ENCODE measurements at regions not wholly inside any gene's neighbourhood (a gene's known extent, or its start where the extent isn't known, plus 50 kb on each side); places are given as distances from the start of the nearest gene placed in this dataset.

GRCh38 chr1:163427279-163427678 lies 105.5 kb downstream of the NUF2 start (continued):
- no peak for TF ChIP-seq ZNF532 (CRISPR knock-in tag; IDR thresholded peaks at IDR 0.05; ENCODE audit: borderline replicate concordance)
- TF ChIP-seq CREB1 (CRISPR knock-in tag; IDR thresholded peaks at IDR 0.05), result no peak
- TF ChIP-seq OVOL2 (CRISPR knock-in tag; IDR thresholded peaks at IDR 0.05; ENCODE audit: borderline replicate concordance), result no peak
- no peak for TF ChIP-seq STAT6 (CRISPR knock-in tag; conservative IDR thresholded peaks at IDR 0.05; ENCODE audit: low read depth)

- Mint-ChIP-seq H3K4me1 (peaks cover 10% of the 10 kb centered on the region), H3K27ac (no peak overlapping the region), H3K4me3 (no peak overlapping the region), H3K9me3 (peaks cover 16% of the 10 kb centered on the region), H3K36me3 (peaks cover 9% of the 10 kb centered on the region), H3K27me3 (ENCODE audit: low read depth) (no peaks in the 10 kb centered on the region; the same call in 1 of the 2 replicates)
- TF ChIP-seq ZSCAN18 (CRISPR knock-in tag; IDR thresholded peaks at IDR 0.05) (no peak), ZNF138 (CRISPR knock-in tag; conservative IDR thresholded peaks at IDR 0.05) (no peak), NFYB (CRISPR knock-in tag; conservative IDR thresholded peaks at IDR 0.05; ENCODE audit: low read depth) (no peak), CREB1 (CRISPR knock-in tag; IDR thresholded peaks at IDR 0.05) (no peak), ZBTB21 (CRISPR knock-in tag; IDR thresholded peaks at IDR 0.05; ENCODE audit: borderline replicate concordance) (no peak), PREB (CRISPR knock-in tag; IDR thresholded peaks at IDR 0.05; ENCODE audit: borderline replicate concordance) (no peak), IRF1 (CRISPR knock-in tag; IDR thresholded peaks at IDR 0.05) (no peak), ATF2 (CRISPR knock-in tag; IDR thresholded peaks at IDR 0.05; ENCODE audit: borderline replicate concordance, low read depth) (no peak), OVOL2 (CRISPR knock-in tag; IDR thresholded peaks at IDR 0.05; ENCODE audit: borderline replicate concordance) (no peak), CBFB (CRISPR knock-in tag; IDR thresholded peaks at IDR 0.05; ENCODE audit: low read depth) (no peak)
- ChIA-PET CTCF (no interaction called here), POLR2A (no interaction called here)
- ATAC-seq, result no peak
- no peak for DNase-seq (ENCODE audit: low spot score)
Observed at GRCh38 chr1:163436140-163436812, 114.5 kb downstream of the NUF2 start.

Data from WTC11 (cell line).